Lung (tissue), 11 donors: ENCODE measurements at regions not wholly inside any gene's neighbourhood (a gene's known extent, or its start where the extent isn't known, plus 50 kb on each side); places are given as distances from the start of the nearest gene placed in this dataset.
A peak's percentile ranks its signal among the peaks of the same experiment; 100 is the strongest.

Experiments used
- ATAC-seq: fragments of 200-7000 bp; cut with Tn5 transposase; one replicate; pipeline ENCODE4 v1.9.1; 2020; ENCODE audit warnings: moderate number of reproducible peaks; ENCODE audit not compliant: insufficient read depth, low FRiP score
- DNase-seq, 3 donors: peaks; one replicate each; pipeline ENCODE4 v3.0.0-alpha.2; 2013 to 2017
- H3K27ac ChIP-seq, 2 donors: one replicate each; pipeline ENCODE4 v1.5.1; 2013; ENCODE audit warnings: mild to moderate bottlenecking in 2 of 2, moderate library complexity in 2 of 2, control low read depth in 1 of 2, inconsistent platforms in 1 of 2, low read depth in 1 of 2, low read length in 1 of 2
- H3K27me3 ChIP-seq, 3 donors: one replicate each; pipeline ENCODE4 v1.5.1; 2013; ENCODE audit warnings: low read length in 2 of 3; ENCODE audit not compliant: control insufficient read depth in 3 of 3, insufficient read depth in 3 of 3
- H3K36me3 ChIP-seq, 4 donors: one replicate each; pipeline ENCODE4 v1.5.1; 2013; ENCODE audit warnings: low read length in 4 of 4, mild to moderate bottlenecking in 1 of 4, moderate library complexity in 1 of 4; ENCODE audit not compliant: control insufficient read depth in 4 of 4, insufficient read depth in 4 of 4
- H3K4me1 ChIP-seq, 5 donors: one replicate each; pipeline ENCODE4 v1.5.1; 2013; ENCODE audit warnings: low read length in 5 of 5, mild to moderate bottlenecking in 2 of 5, moderate library complexity in 1 of 5; ENCODE audit not compliant: control insufficient read depth in 5 of 5, insufficient read depth in 5 of 5
- H3K4me3 ChIP-seq: one replicate; pipeline ENCODE4 v1.5.1; 2013; ENCODE audit warnings: mild to moderate bottlenecking, control low read depth, moderate library complexity
- H3K9ac ChIP-seq, 2 donors: one replicate each; pipeline ENCODE4 v1.5.1; 2013; ENCODE audit warnings: low read length in 2 of 2, control low read depth in 1 of 2; ENCODE audit not compliant: insufficient read depth in 1 of 2
- H3K9me3 ChIP-seq, 4 donors: one replicate each; pipeline ENCODE4 v1.5.1; 2013; ENCODE audit warnings: low read length in 3 of 4, mild to moderate bottlenecking in 1 of 4, moderate library complexity in 1 of 4; ENCODE audit not compliant: control insufficient read depth in 4 of 4, insufficient read depth in 3 of 4
- WGBS, 2 donors: extraction: QIAGEN DNeasy Blood & Tissue Kit; methylation state at CpG; one replicate each; pipeline ENCODE4 v1.1.7; 2013; 5-methylcytosine and 5-hydroxymethylcytosine counted together
- TF ChIP-seq, protein P1 (sequence below): IDR thresholded peaks from 2 replicates; pipeline ENCODE4 v1.5.1; 2012; ENCODE audit warnings: mild to moderate bottlenecking; ENCODE audit errors: control extremely low read depth, extremely low read depth
- donor health status: control.
- donor health status: control.
- donor health status: Bipolar disorder and iron deficiency.
- donor health status: healthy.
- donor health status: DM: yes; HTN: yes; CAD: no.

- no peak overlapping the region for H3K4me3 ChIP-seq
- no peak for DNase-seq
- H3K4me1 ChIP-seq, result no peaks in the 10 kb centered on the region
- peaks cover 0 to 3% (median under 1%) of the 10 kb centered on the region in 4 donors for H3K9me3 ChIP-seq
- H3K27me3 ChIP-seq, result no peaks in the 10 kb centered on the region
- H3K9ac ChIP-seq, result no peak overlapping the region
- ATAC-seq, result no peak
- 93 to 96% methylated on average over 1 of the region's 1 CpG for WGBS, 2 donors
- no peak overlapping the region for H3K27ac ChIP-seq
- TF ChIP-seq, protein P1, sequence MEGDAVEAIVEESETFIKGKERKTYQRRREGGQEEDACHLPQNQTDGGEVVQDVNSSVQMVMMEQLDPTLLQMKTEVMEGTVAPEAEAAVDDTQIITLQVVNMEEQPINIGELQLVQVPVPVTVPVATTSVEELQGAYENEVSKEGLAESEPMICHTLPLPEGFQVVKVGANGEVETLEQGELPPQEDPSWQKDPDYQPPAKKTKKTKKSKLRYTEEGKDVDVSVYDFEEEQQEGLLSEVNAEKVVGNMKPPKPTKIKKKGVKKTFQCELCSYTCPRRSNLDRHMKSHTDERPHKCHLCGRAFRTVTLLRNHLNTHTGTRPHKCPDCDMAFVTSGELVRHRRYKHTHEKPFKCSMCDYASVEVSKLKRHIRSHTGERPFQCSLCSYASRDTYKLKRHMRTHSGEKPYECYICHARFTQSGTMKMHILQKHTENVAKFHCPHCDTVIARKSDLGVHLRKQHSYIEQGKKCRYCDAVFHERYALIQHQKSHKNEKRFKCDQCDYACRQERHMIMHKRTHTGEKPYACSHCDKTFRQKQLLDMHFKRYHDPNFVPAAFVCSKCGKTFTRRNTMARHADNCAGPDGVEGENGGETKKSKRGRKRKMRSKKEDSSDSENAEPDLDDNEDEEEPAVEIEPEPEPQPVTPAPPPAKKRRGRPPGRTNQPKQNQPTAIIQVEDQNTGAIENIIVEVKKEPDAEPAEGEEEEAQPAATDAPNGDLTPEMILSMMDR, result no peak
- no peaks in the 10 kb centered on the region for H3K36me3 ChIP-seq
These were observed 314.7 kb downstream of the METTL4 start for GRCh38 chr18:2256577-2256976.

DNA sequence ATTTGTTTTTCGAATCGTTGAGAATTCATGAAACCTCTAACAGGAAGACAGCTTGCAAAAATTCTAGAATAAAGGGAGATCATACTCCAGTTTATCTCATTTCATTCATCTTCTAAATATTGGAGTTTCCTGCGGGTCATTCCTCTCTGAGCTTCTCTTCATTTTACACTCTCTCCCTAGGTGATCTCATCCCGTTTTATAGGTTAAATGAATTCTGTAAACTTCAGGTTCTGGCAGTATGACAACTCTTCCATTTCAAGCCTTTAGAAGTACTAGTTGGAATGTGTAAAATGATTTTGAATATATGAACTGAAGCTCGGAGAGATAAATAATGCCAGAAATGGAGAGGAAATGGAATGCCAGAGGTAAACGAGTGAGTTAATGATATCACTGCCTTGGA is 312.4 kb downstream of the METTL4 start:
- TF ChIP-seq, protein P1, result no peak
- no peaks in the 10 kb centered on the region for H3K36me3 ChIP-seq
- 40 to 71% methylated on average over 6 of the region's 6 CpGs for WGBS, 2 donors
- ATAC-seq (no peak), DNase-seq (peak in 2 of 3 donors; percentile 1 to 4)
- H3K27me3 ChIP-seq, result no peaks in the 10 kb centered on the region
- peaks cover 0 to 3% (median under 1%) of the 10 kb centered on the region in 4 donors for H3K9me3 ChIP-seq
- no peak overlapping the region for H3K27ac ChIP-seq
- no peaks in the 10 kb centered on the region for H3K4me1 ChIP-seq
- H3K4me3 ChIP-seq, result no peak overlapping the region
- no peak overlapping the region for H3K9ac ChIP-seq

DNA sequence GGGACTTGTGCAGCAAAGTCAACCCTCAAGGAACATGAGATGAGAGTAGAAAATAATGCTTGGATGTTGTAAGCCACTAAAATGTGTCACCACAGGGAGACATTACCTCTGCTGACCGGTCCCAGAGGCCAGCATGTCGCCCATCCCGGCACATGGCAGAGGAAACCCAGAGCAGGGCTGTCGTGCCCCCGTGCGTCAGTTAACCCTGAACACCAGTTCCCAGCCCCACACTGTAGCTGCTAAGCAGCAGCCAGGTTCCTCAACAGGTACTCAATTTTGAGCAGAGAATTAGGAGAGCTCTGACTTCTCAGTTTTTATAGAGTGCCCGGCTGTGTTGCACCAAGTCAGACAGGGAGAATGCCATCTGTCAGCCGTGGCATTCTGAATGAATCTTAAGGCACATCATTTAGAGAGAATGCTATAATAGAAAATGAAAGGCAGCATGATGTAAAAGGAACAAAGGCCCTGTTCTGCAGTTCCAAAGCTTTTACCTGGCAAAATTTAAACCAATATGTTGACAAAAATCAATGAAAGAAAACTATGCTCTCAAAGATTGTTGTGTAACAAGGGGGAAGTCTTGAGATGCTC is 307.9 kb downstream of the METTL4 start:
- H3K4me3 ChIP-seq, result no peak overlapping the region
- ATAC-seq (no peak), DNase-seq (no peak)
- H3K27me3 ChIP-seq, result peaks cover 0 to 6% (median 0%) of the 10 kb centered on the region in 3 donors
- H3K9ac ChIP-seq, result no peak overlapping the region
- no peaks in the 10 kb centered on the region for H3K9me3 ChIP-seq
- H3K36me3 ChIP-seq, result no peaks in the 10 kb centered on the region
- WGBS, 2 donors, result 89 to 91% methylated on average over 8 of the region's 8 CpGs
- H3K27ac ChIP-seq, result no peak overlapping the region
- H3K4me1 ChIP-seq, result no peaks in the 10 kb centered on the region
- TF ChIP-seq, protein P1, result no peak

DNA sequence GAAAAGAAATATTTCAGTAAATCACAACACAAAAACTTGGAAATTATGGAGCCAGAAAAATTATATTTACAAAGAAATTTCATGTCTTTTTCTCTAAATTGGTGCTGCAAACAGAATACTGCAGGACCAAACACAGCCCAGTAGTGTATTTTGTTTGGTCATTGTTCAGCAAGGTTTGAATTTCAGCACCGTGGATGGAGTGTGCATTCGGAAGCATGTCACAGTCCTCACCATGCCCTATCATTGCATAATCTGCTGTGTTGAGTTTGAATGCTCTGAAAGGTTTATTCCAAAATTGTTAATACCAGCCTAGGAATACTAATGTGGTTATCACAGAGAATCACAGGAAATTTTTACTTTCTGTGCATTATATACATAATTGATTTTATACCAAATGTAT is 296.7 kb downstream of the METTL4 start:
- Histone ChIP-seq H3K27ac (no peak overlapping the region), H3K27me3 (peaks cover 0 to 2% (median 0%) of the 10 kb centered on the region in 3 donors), H3K4me3 (no peak overlapping the region), H3K9me3 (no peaks in the 10 kb centered on the region), H3K4me1 (no peaks in the 10 kb centered on the region), H3K36me3 (no peaks in the 10 kb centered on the region), H3K9ac (no peak overlapping the region)
- 80 to 89% methylated on average over 2 of the region's 2 CpGs for WGBS, 2 donors
- DNase-seq (no peak), ATAC-seq (no peak)
- TF ChIP-seq, protein P1, result no peak
